Natural killer cell treated with Interleukin-12 subunit alpha and Interleukin-12 subunit beta and Interleukin-15 and Interleukin-18, amount 100 ng/mL, for 72 hours (primary cell): ENCODE measurements at regions not wholly inside any gene's neighbourhood (a gene's known extent, or its start where the extent isn't known, plus 50 kb on each side); places are given as distances from the start of the nearest gene placed in this dataset.

Experiments used
- ATAC-seq, 2 donors: fragments of 150-1000 bp; cut with Tn5 transposase in 1 of 2; sonication (Bioruptor Pico), chemical (Tn5 transposase) in 1 of 2; 2 replicates each; pipeline ENCODE4 v1.10.0; 2021
- DNase-seq: peaks from one replicate; pipeline ENCODE4 v3.0.0; 2022; ENCODE audit warnings: low spot score
- H3K27ac Mint-ChIP-seq, 2 donors: 1 replicate in 1 of 2; 2 replicates in 1 of 2; pipeline ENCODE4 v1.8.0; 2022; ENCODE audit warnings: mixed read lengths in 2 of 2, mild to moderate bottlenecking in 1 of 2, moderate library complexity in 1 of 2
- H3K27me3 Mint-ChIP-seq, 2 donors: 1 replicate in 1 of 2; 2 replicates in 1 of 2; pipeline ENCODE4 v1.8.0; 2022; ENCODE audit warnings: mixed read lengths in 2 of 2
- H3K36me3 Mint-ChIP-seq: one replicate; pipeline ENCODE4 v1.8.0; 2022; ENCODE audit warnings: mixed read lengths
- H3K4me1 Mint-ChIP-seq, 2 donors: 1 replicate in 1 of 2; 2 replicates in 1 of 2; pipeline ENCODE4 v1.8.0; 2022; ENCODE audit warnings: low read depth in 2 of 2, mixed read lengths in 2 of 2, mild to moderate bottlenecking in 1 of 2
- H3K4me3 Mint-ChIP-seq: one replicate; pipeline ENCODE4 v1.8.0; 2022; ENCODE audit warnings: mixed read lengths
- H3K9me3 Mint-ChIP-seq: 2 replicates; pipeline ENCODE4 v1.8.0; 2022; ENCODE audit warnings: mixed read lengths

GRCh38 chr1:58003988-58004387 lies 542.5 kb downstream of the OMA1 start:
- Mint-ChIP-seq H3K4me1 (no peaks in the 10 kb centered on the region), H3K4me3 (no peak overlapping the region), H3K36me3 (no peaks in the 10 kb centered on the region), H3K9me3 (no peaks in the 10 kb centered on the region), H3K27ac (no peak overlapping the region), H3K27me3 (peaks cover 9 to 32% of the 10 kb centered on the region in 2 donors)
- DNase-seq (no peak), ATAC-seq (no peak)

- DNase-seq (no peak), ATAC-seq (no peak)
- peaks cover 10 to 32% of the 10 kb centered on the region in 2 donors for H3K27me3 Mint-ChIP-seq
- H3K4me1 Mint-ChIP-seq, result no peaks in the 10 kb centered on the region
- H3K9me3 Mint-ChIP-seq, result no peaks in the 10 kb centered on the region
- no peak overlapping the region for H3K27ac Mint-ChIP-seq
- no peak overlapping the region for H3K4me3 Mint-ChIP-seq
- no peaks in the 10 kb centered on the region for H3K36me3 Mint-ChIP-seq
Measured at GRCh38 chr1:58003059-58003458, 543.5 kb downstream of the OMA1 start.

- no peak for ATAC-seq
- no peak for DNase-seq
- no peaks in the 10 kb centered on the region for H3K9me3 Mint-ChIP-seq
Measured at GRCh38 chr1:58000821-58001220, 545.7 kb downstream of the OMA1 start.

GRCh38 chr1:58000116-58000515 lies 546.4 kb downstream of the OMA1 start:
- no peaks in the 10 kb centered on the region for H3K4me1 Mint-ChIP-seq
- no peak overlapping the region for H3K27ac Mint-ChIP-seq
- H3K36me3 Mint-ChIP-seq, result no peaks in the 10 kb centered on the region
- H3K4me3 Mint-ChIP-seq, result no peak overlapping the region
- H3K27me3 Mint-ChIP-seq, result peaks cover 12 to 32% of the 10 kb centered on the region in 2 donors
- no peak for DNase-seq
- no peak for ATAC-seq
- H3K9me3 Mint-ChIP-seq, result no peaks in the 10 kb centered on the region

More at GRCh38 chr1:58000821-58001220, 545.7 kb downstream of the OMA1 start:
- H3K4me1 Mint-ChIP-seq, result no peaks in the 10 kb centered on the region
- no peak overlapping the region for H3K4me3 Mint-ChIP-seq
- H3K27me3 Mint-ChIP-seq, result peaks cover 12 to 32% of the 10 kb centered on the region in 2 donors
- no peaks in the 10 kb centered on the region for H3K36me3 Mint-ChIP-seq
- H3K27ac Mint-ChIP-seq, result no peak overlapping the region

- ATAC-seq, result no peak
- peaks cover 19 to 29% of the 10 kb centered on the region in 2 donors for H3K27me3 Mint-ChIP-seq
- H3K9me3 Mint-ChIP-seq, result no peaks in the 10 kb centered on the region
- DNase-seq, result no peak
- H3K27ac Mint-ChIP-seq, result no peak overlapping the region
- no peaks in the 10 kb centered on the region for H3K36me3 Mint-ChIP-seq
- no peaks in the 10 kb centered on the region for H3K4me1 Mint-ChIP-seq
- no peak overlapping the region for H3K4me3 Mint-ChIP-seq
Measured at GRCh38 chr1:57996400-57996799, 550.1 kb downstream of the OMA1 start.

GRCh38 chr1:57991289-57991688 lies 555.2 kb downstream of the OMA1 start:
- H3K9me3 Mint-ChIP-seq, result peaks cover 4% of the 10 kb centered on the region
- DNase-seq (no peak), ATAC-seq (no peak)
- no peaks in the 10 kb centered on the region for H3K4me1 Mint-ChIP-seq
- H3K4me3 Mint-ChIP-seq, result no peak overlapping the region
- no peak overlapping the region for H3K27ac Mint-ChIP-seq
- peaks cover 10 to 20% of the 10 kb centered on the region in 2 donors for H3K27me3 Mint-ChIP-seq
- no peaks in the 10 kb centered on the region for H3K36me3 Mint-ChIP-seq

- peaks cover 4% of the 10 kb centered on the region for H3K9me3 Mint-ChIP-seq
- no peak overlapping the region for H3K27ac Mint-ChIP-seq
- no peak overlapping the region for H3K4me3 Mint-ChIP-seq
- no peak for DNase-seq
- H3K4me1 Mint-ChIP-seq, result no peaks in the 10 kb centered on the region
- no peaks in the 10 kb centered on the region for H3K36me3 Mint-ChIP-seq
- no peak for ATAC-seq
- peaks cover 9 to 18% of the 10 kb centered on the region in 2 donors for H3K27me3 Mint-ChIP-seq
Measured at GRCh38 chr1:57989877-57990276, 556.6 kb downstream of the OMA1 start.

- Mint-ChIP-seq H3K4me1 (no peaks in the 10 kb centered on the region), H3K27ac (no peak overlapping the region), H3K4me3 (no peak overlapping the region), H3K27me3 (peaks cover 7 to 16% of the 10 kb centered on the region in 2 donors), H3K36me3 (no peaks in the 10 kb centered on the region), H3K9me3 (peaks cover 4% of the 10 kb centered on the region)
- ATAC-seq (no peak), DNase-seq (no peak)
Measured at GRCh38 chr1:57987523-57987922, 559.0 kb downstream of the OMA1 start.

GRCh38 chr1:57986432-57986831 lies 560.1 kb downstream of the OMA1 start:
- Mint-ChIP-seq H3K27me3 (peaks cover 10 to 18% of the 10 kb centered on the region in 2 donors), H3K4me3 (no peak overlapping the region), H3K27ac (no peak overlapping the region), H3K4me1 (no peaks in the 10 kb centered on the region), H3K36me3 (no peaks in the 10 kb centered on the region), H3K9me3 (peaks cover 4% of the 10 kb centered on the region)
- no peak for DNase-seq
- no peak for ATAC-seq

- no peaks in the 10 kb centered on the region for H3K4me1 Mint-ChIP-seq
Measured at GRCh38 chr1:57984277-57984676, 560.4 kb upstream of the DAB1 start.

GRCh38 chr1:57983441-57983840 lies 559.6 kb upstream of the DAB1 start:
- Mint-ChIP-seq H3K9me3 (no peaks in the 10 kb centered on the region), H3K4me1 (no peaks in the 10 kb centered on the region), H3K27ac (no peak overlapping the region), H3K27me3 (peaks cover 24 to 28% of the 10 kb centered on the region in 2 donors), H3K4me3 (no peak overlapping the region), H3K36me3 (no peaks in the 10 kb centered on the region)
- no peak for DNase-seq
- ATAC-seq, result no peak

More at GRCh38 chr1:57984277-57984676, 560.4 kb upstream of the DAB1 start:
- H3K27me3 Mint-ChIP-seq, result peaks cover 24 to 28% of the 10 kb centered on the region in 2 donors
- no peak overlapping the region for H3K4me3 Mint-ChIP-seq
- H3K9me3 Mint-ChIP-seq, result no peaks in the 10 kb centered on the region
- no peak for DNase-seq
- H3K36me3 Mint-ChIP-seq, result no peaks in the 10 kb centered on the region
- ATAC-seq, result no peak
- no peak overlapping the region for H3K27ac Mint-ChIP-seq

GRCh38 chr1:57982852-57983251 lies 559.0 kb upstream of the DAB1 start:
- Mint-ChIP-seq H3K36me3 (no peaks in the 10 kb centered on the region), H3K27me3 (peaks cover 26 to 28% of the 10 kb centered on the region in 2 donors), H3K27ac (no peak overlapping the region), H3K4me3 (no peak overlapping the region), H3K4me1 (no peaks in the 10 kb centered on the region), H3K9me3 (peaks cover 2% of the 10 kb centered on the region)
- DNase-seq (no peak), ATAC-seq (no peak)

- peaks cover 15% of the 10 kb centered on the region for H3K9me3 Mint-ChIP-seq
- DNase-seq, result no peak
- H3K27ac Mint-ChIP-seq, result no peak overlapping the region
- H3K4me1 Mint-ChIP-seq, result no peaks in the 10 kb centered on the region
- H3K4me3 Mint-ChIP-seq, result no peak overlapping the region
- H3K27me3 Mint-ChIP-seq, result peaks cover 23 to 30% of the 10 kb centered on the region in 2 donors
- H3K36me3 Mint-ChIP-seq, result no peaks in the 10 kb centered on the region
- ATAC-seq, result no peak
Measured at GRCh38 chr1:57976216-57976615, 552.4 kb upstream of the DAB1 start.

- peaks cover 3% of the 10 kb centered on the region for H3K9me3 Mint-ChIP-seq
Measured at GRCh38 chr1:57968321-57968720, 544.5 kb upstream of the DAB1 start.

GRCh38 chr1:57966751-57967406 lies 543.0 kb upstream of the DAB1 start:
- H3K4me1 Mint-ChIP-seq, result no peaks in the 10 kb centered on the region
- ATAC-seq (no peak), DNase-seq (no peak)
- no peak overlapping the region for H3K27ac Mint-ChIP-seq
- no peaks in the 10 kb centered on the region for H3K9me3 Mint-ChIP-seq
- H3K27me3 Mint-ChIP-seq, result peaks cover 6 to 10% of the 10 kb centered on the region in 2 donors
- H3K36me3 Mint-ChIP-seq, result no peaks in the 10 kb centered on the region
- no peak overlapping the region for H3K4me3 Mint-ChIP-seq

More at GRCh38 chr1:57968321-57968720, 544.5 kb upstream of the DAB1 start:
- H3K4me3 Mint-ChIP-seq, result no peak overlapping the region
- no peaks in the 10 kb centered on the region for H3K36me3 Mint-ChIP-seq
- H3K27ac Mint-ChIP-seq, result no peak overlapping the region
- H3K27me3 Mint-ChIP-seq, result peaks cover 6 to 10% of the 10 kb centered on the region in 2 donors
- no peak for DNase-seq
- no peaks in the 10 kb centered on the region for H3K4me1 Mint-ChIP-seq
- no peak for ATAC-seq
